LNCAP (cell line): ENCODE measurements at regions not wholly inside any gene's neighbourhood (a gene's known extent, or its start where the extent isn't known, plus 50 kb on each side); places are given as distances from the start of the nearest gene placed in this dataset.

Experiments used
- CTCF ChIP-seq: fragments of 450-650 bp; IDR thresholded peaks from 2 replicates; pipeline ENCODE4 v1.5.1; 2017; ENCODE audit warnings: mild to moderate bottlenecking

- TF ChIP-seq CTCF: no peak
Measured at GRCh38 chr13:80070024-80070703, 270.8 kb downstream of the SPRY2 start.

- no peak for TF ChIP-seq CTCF
Measured at GRCh38 chr13:80069374-80069773, 271.6 kb downstream of the SPRY2 start.

- no peak for TF ChIP-seq CTCF
Measured at GRCh38 chr13:80065996-80066395, 274.9 kb downstream of the SPRY2 start.

GRCh38 chr13:80059789-80060188 lies 281.1 kb downstream of the SPRY2 start:
- TF ChIP-seq CTCF: no peak

GRCh38 chr13:80058626-80059025 lies 282.3 kb downstream of the SPRY2 start:
- no peak for TF ChIP-seq CTCF

GRCh38 chr13:80055847-80056246 lies 285.1 kb downstream of the SPRY2 start:
- TF ChIP-seq CTCF: no peak

GRCh38 chr13:80054806-80055205 lies 286.1 kb downstream of the SPRY2 start:
- no peak for TF ChIP-seq CTCF

GRCh38 chr13:80052286-80052685 lies 288.6 kb downstream of the SPRY2 start:
- no peak for TF ChIP-seq CTCF
